Endometrial microvascular endothelial cells (primary cell): ENCODE measurements at regions not wholly inside any gene's neighbourhood (a gene's known extent, or its start where the extent isn't known, plus 50 kb on each side); places are given as distances from the start of the nearest gene placed in this dataset.

Experiments used
- in situ Hi-C: cut with HindIII; loops from 2 replicates; pipeline ENCODE4 v1.10.0; 2017; ENCODE audit warnings: low sequenced_read_pairs, low pct_unique_long_range_greater_than_20kb; ENCODE audit errors: inconsistent ontology term

- in situ Hi-C loops = no loop called here
These were observed 153.1 kb downstream of the PCDH17 start for GRCh38 chr13:57784633-57785032.

GRCh38 chr13:57787058-57787791, 155.7 kb downstream of the PCDH17 start:
- in situ Hi-C loops = no loop called here

- in situ Hi-C loops = no loop called here
These were observed 168.1 kb downstream of the PCDH17 start for GRCh38 chr13:57799624-57800023.

GRCh38 chr13:57813651-57814050, 182.1 kb downstream of the PCDH17 start:
- in situ Hi-C loops = no loop called here

- in situ Hi-C loops = no loop called here
These were observed 184.1 kb downstream of the PCDH17 start for GRCh38 chr13:57815600-57815999.

- in situ Hi-C loops = no loop called here
These were observed 189.4 kb downstream of the PCDH17 start for GRCh38 chr13:57820924-57821323.

GRCh38 chr13:57823704-57824103, 192.2 kb downstream of the PCDH17 start:
- in situ Hi-C loops = no loop called here

- in situ Hi-C loops = no loop called here
These were observed 192.6 kb downstream of the PCDH17 start for GRCh38 chr13:57824121-57824520.

GRCh38 chr13:57825066-57825465, 193.5 kb downstream of the PCDH17 start:
- in situ Hi-C loops = no loop called here

- in situ Hi-C loops = no loop called here
These were observed 198.0 kb downstream of the PCDH17 start for GRCh38 chr13:57829496-57829895.

GRCh38 chr13:57832187-57832586, 200.6 kb downstream of the PCDH17 start:
- in situ Hi-C loops = no loop called here

GRCh38 chr13:57837801-57838200, 206.3 kb downstream of the PCDH17 start:
- in situ Hi-C loops = no loop called here

GRCh38 chr13:57843521-57843920, 212.0 kb downstream of the PCDH17 start:
- in situ Hi-C loops = no loop called here

- in situ Hi-C loops = no loop called here
These were observed 215.1 kb downstream of the PCDH17 start for GRCh38 chr13:57846600-57847173.

- in situ Hi-C loops = no loop called here
These were observed 226.4 kb downstream of the PCDH17 start for GRCh38 chr13:57857945-57858344.

- in situ Hi-C loops = no loop called here
These were observed 226.8 kb downstream of the PCDH17 start for GRCh38 chr13:57858376-57858775.

GRCh38 chr13:57862879-57863278, 231.3 kb downstream of the PCDH17 start:
- in situ Hi-C loops = no loop called here

- in situ Hi-C loops = no loop called here
These were observed 234.2 kb downstream of the PCDH17 start for GRCh38 chr13:57865600-57866294.

GRCh38 chr13:57874530-57874929, 243.0 kb downstream of the PCDH17 start:
- in situ Hi-C loops = no loop called here

GRCh38 chr13:57877601-57878000, 246.1 kb downstream of the PCDH17 start:
- in situ Hi-C loops = no loop called here
